Lower leg skin (tissue), 4 donors: ENCODE measurements at regions not wholly inside any gene's neighbourhood (a gene's known extent, or its start where the extent isn't known, plus 50 kb on each side); places are given as distances from the start of the nearest gene placed in this dataset.

Source experiments
- DNase-seq, 2 donors: peaks; one replicate each; pipeline ENCODE4 v3.0.0-alpha.2; 2019; ENCODE audit warnings: low spot score in 2 of 2
- H3K4me3 ChIP-seq: fragments of 200-600 bp; sonication (generic); 2 replicates; pipeline ENCODE4 v1.5.1; 2017; ENCODE audit warnings: mild to moderate bottlenecking, low read depth; ENCODE audit not compliant: poor library complexity, severe bottlenecking
- CTCF ChIP-seq, 3 donors: fragments of 450-650 bp; IDR thresholded peaks; one replicate each; pipeline ENCODE4 v1.5.1; 2016; ENCODE audit warnings: antibody characterized with exemption in 3 of 3, mild to moderate bottlenecking in 3 of 3, moderate library complexity in 2 of 3
- POLR2A ChIP-seq, 2 donors: fragments of 450-650 bp; IDR thresholded peaks; one replicate each; pipeline ENCODE4 v1.6.1; 2016 to 2017; ENCODE audit warnings: antibody characterized with exemption in 2 of 2, mild to moderate bottlenecking in 1 of 2, moderate library complexity in 1 of 2
- WGBS, 2 donors: methylation state at CpG; one replicate each; pipeline ENCODE4 v1.1.5; 2018; 5-methylcytosine and 5-hydroxymethylcytosine counted together
- intact Hi-C: fragments of 100-400 bp; cut with DNase I; formaldehyde crosslinking; loops from one replicate; pipeline ENCODE4 v1.15.0; 2023; ENCODE audit warnings: low total_unique reads

- TF ChIP-seq CTCF (IDR thresholded peaks at IDR 0.05), result no peak
- no peak for TF ChIP-seq POLR2A (IDR thresholded peaks at IDR 0.05)
- 55 to 59% methylated on average over 2 of the region's 2 CpGs for WGBS, 2 donors
- intact Hi-C loops, result no loop called here
- no peak overlapping the region for H3K4me3 ChIP-seq
- DNase-seq, result no peak
Observed at GRCh38 chr3:25019506-25019905, 408.6 kb upstream of the RARB start.

GRCh38 chr3:25021816-25022215 is 406.2 kb upstream of the RARB start:
- no peak overlapping the region for H3K4me3 ChIP-seq
- TF ChIP-seq CTCF (IDR thresholded peaks at IDR 0.05), result no peak
- no peak for TF ChIP-seq POLR2A (IDR thresholded peaks at IDR 0.05)
- DNase-seq, result no peak
- 72 to 78% methylated on average over 3 of the region's 3 CpGs for WGBS, 2 donors
- intact Hi-C loops, result no loop called here

- 93 to 96% methylated on average over 2 of the region's 2 CpGs for WGBS, 2 donors
- TF ChIP-seq POLR2A (IDR thresholded peaks at IDR 0.05), result no peak
- no peak for TF ChIP-seq CTCF (IDR thresholded peaks at IDR 0.05)
Observed at GRCh38 chr3:25023876-25024275, 404.2 kb upstream of the RARB start.

GRCh38 chr3:25025236-25025635 is 402.8 kb upstream of the RARB start:
- intact Hi-C loops, result no loop called here
- TF ChIP-seq CTCF (IDR thresholded peaks at IDR 0.05), result no peak
- no peak for TF ChIP-seq POLR2A (IDR thresholded peaks at IDR 0.05)
- no peak for DNase-seq
- H3K4me3 ChIP-seq, result no peak overlapping the region

More at GRCh38 chr3:25023876-25024275, 404.2 kb upstream of the RARB start:
- DNase-seq, result no peak
- intact Hi-C loops, result no loop called here
- no peak overlapping the region for H3K4me3 ChIP-seq

- intact Hi-C loops, result no loop called here
- no peak for TF ChIP-seq POLR2A (IDR thresholded peaks at IDR 0.05)
- no peak for TF ChIP-seq CTCF (IDR thresholded peaks at IDR 0.05)
- H3K4me3 ChIP-seq, result no peak overlapping the region
- no peak for DNase-seq
- WGBS, 2 donors, result 47 to 78% methylated on average over 3 of the region's 3 CpGs
Observed at GRCh38 chr3:25027650-25028049, 400.4 kb upstream of the RARB start.

GRCh38 chr3:25029820-25030219 is 398.2 kb upstream of the RARB start:
- no peak overlapping the region for H3K4me3 ChIP-seq
- intact Hi-C loops, result no loop called here

More at GRCh38 chr3:25029820-25030219, 398.2 kb upstream of the RARB start:
- 48 to 90% methylated on average over 2 of the region's 2 CpGs for WGBS, 2 donors
- DNase-seq, result no peak
- no peak for TF ChIP-seq POLR2A (IDR thresholded peaks at IDR 0.05)
- no peak for TF ChIP-seq CTCF (IDR thresholded peaks at IDR 0.05)
